Tibial artery (tissue), 4 donors: ENCODE measurements at regions not wholly inside any gene's neighbourhood (a gene's known extent, or its start where the extent isn't known, plus 50 kb on each side); places are given as distances from the start of the nearest gene placed in this dataset.

Experiments used
- DNase-seq, 2 donors: peaks; one replicate each; pipeline ENCODE4 v3.0.0-alpha.2; 2019
- H3K27ac ChIP-seq, 2 donors: fragments of 200-600 bp; sonication (generic) in 1 of 2; 1 replicate in 1 of 2; 2 replicates in 1 of 2; pipeline ENCODE4 v1.5.1; 2018 to 2019; ENCODE audit warnings: mild to moderate bottlenecking in 1 of 2
- H3K27me3 ChIP-seq, 2 donors: fragments of 200-600 bp; sonication (generic) in 1 of 2; one replicate each; pipeline versions ENCODE4 v1.5.1 to v1.6.0; 2016 to 2019
- H3K36me3 ChIP-seq, 3 donors: fragments of 200-600 bp; sonication (generic) in 2 of 3; one replicate each; pipeline ENCODE4 v1.5.1; 2016 to 2019; ENCODE audit warnings: mild to moderate bottlenecking in 2 of 3
- H3K4me1 ChIP-seq, 4 donors: fragments of 200-600 bp; sonication (generic) in 2 of 4; 1 replicate in 3 of 4; 2 replicates in 1 of 4; pipeline ENCODE4 v1.5.1; 2016 to 2019
- H3K4me3 ChIP-seq, 2 donors: fragments of 200-600 bp; sonication (generic) in 1 of 2; 1 replicate in 1 of 2; 2 replicates in 1 of 2; pipeline ENCODE4 v1.5.1; 2018 to 2019; ENCODE audit warnings: mild to moderate bottlenecking in 2 of 2
- H3K9me3 ChIP-seq, 3 donors: fragments of 200-600 bp; sonication (generic) in 1 of 3; one replicate each; pipeline ENCODE4 v1.5.1; 2016 to 2019
- intact Hi-C: fragments of 100-400 bp; cut with DNase I; formaldehyde crosslinking; loops from one replicate; pipeline ENCODE4 v1.15.0; 2023; ENCODE audit warnings: low total_unique reads
- TF ChIP-seq, protein P1 (sequence below), 2 experiments: fragments of 200-600 bp in 1 of 2; fragments of 450-650 bp in 1 of 2; IDR thresholded peaks; one replicate each; pipeline ENCODE4 v1.5.1; 2017 to 2019; ENCODE audit warnings: antibody characterized with exemption in 2 of 2, mild to moderate bottlenecking in 1 of 2, moderate library complexity in 1 of 2

DNA sequence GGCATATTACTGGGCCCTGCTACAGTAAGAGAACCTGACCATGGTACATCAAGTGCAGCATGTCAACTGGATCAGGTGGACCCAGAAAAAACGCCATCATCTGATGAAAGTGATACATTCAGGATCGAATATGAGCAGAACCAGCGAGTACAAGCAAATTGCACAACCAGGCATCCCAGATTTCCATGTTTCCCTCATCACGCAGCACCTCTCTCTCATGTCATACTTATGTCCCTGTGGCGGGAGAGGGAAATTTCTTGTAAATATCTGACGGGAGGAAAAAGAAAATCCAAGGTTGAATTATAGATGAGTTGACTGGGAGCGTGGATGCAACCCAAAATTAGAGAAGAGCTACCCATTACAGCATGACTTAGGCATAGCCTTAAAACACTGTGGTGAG, 608.5 kb upstream of the FAT1 start:
- Histone ChIP-seq H3K36me3 (no peaks in the 10 kb centered on the region), H3K27me3 (no peaks in the 10 kb centered on the region), H3K9me3 (no peaks in the 10 kb centered on the region), H3K27ac (no peak overlapping the region), H3K4me1 (no peaks in the 10 kb centered on the region), H3K4me3 (no peak overlapping the region)
- intact Hi-C loops: no loop called here
- TF ChIP-seq, protein P1, sequence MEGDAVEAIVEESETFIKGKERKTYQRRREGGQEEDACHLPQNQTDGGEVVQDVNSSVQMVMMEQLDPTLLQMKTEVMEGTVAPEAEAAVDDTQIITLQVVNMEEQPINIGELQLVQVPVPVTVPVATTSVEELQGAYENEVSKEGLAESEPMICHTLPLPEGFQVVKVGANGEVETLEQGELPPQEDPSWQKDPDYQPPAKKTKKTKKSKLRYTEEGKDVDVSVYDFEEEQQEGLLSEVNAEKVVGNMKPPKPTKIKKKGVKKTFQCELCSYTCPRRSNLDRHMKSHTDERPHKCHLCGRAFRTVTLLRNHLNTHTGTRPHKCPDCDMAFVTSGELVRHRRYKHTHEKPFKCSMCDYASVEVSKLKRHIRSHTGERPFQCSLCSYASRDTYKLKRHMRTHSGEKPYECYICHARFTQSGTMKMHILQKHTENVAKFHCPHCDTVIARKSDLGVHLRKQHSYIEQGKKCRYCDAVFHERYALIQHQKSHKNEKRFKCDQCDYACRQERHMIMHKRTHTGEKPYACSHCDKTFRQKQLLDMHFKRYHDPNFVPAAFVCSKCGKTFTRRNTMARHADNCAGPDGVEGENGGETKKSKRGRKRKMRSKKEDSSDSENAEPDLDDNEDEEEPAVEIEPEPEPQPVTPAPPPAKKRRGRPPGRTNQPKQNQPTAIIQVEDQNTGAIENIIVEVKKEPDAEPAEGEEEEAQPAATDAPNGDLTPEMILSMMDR (IDR thresholded peaks at IDR 0.05): no peak
- DNase-seq: no peak

DNA sequence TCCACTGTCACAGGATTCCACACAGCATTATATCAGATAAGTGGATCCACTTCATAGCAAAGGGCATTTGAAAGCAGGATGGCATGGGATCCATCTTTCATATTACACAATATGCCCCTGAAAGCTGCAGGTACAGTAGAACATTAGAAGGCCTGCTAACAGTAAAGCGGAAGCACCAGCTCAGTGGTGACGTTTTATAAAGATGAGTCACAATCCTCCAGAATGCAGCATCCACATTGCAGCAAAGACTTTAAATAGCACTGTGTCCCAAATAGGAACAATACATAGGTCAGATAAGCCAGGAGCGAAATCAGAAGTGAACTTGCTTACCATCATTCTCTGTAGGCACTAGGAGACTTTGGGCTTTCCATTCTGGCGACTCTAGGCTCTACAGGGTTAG, 609.5 kb upstream of the FAT1 start:
- Histone ChIP-seq H3K9me3 (no peaks in the 10 kb centered on the region), H3K36me3 (no peaks in the 10 kb centered on the region), H3K4me3 (no peak overlapping the region), H3K27me3 (no peaks in the 10 kb centered on the region), H3K27ac (no peak overlapping the region), H3K4me1 (no peaks in the 10 kb centered on the region)
- TF ChIP-seq, protein P1 (IDR thresholded peaks at IDR 0.05): no peak
- intact Hi-C loops: no loop called here
- no peak for DNase-seq

DNA sequence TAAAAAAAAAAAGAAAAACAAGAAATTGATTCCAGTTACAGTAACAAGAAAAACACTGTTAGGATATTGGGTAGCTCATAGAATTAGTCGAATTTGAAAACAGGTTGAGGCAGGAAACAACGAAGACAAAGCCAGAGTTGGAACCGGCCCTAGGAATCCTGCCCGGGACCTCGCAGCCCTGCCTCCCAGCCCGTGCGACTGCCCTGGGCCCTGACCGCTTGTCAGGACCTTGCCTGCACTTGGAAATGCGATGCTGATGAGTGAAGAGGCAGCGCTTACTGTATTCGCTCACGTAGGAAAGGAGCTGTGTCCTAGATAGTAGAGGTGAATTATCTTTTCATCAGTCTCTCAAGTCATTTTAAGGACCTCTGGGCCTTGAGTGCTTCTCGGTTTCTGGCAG, 611.7 kb upstream of the FAT1 start:
- intact Hi-C loops: no loop called here
- no peak overlapping the region for H3K4me3 ChIP-seq
- no peaks in the 10 kb centered on the region for H3K36me3 ChIP-seq
- H3K27ac ChIP-seq: no peak overlapping the region
- no peak for DNase-seq
- H3K4me1 ChIP-seq: no peaks in the 10 kb centered on the region
- H3K9me3 ChIP-seq: no peaks in the 10 kb centered on the region
- TF ChIP-seq, protein P1 (IDR thresholded peaks at IDR 0.05): no peak
- no peaks in the 10 kb centered on the region for H3K27me3 ChIP-seq

DNA sequence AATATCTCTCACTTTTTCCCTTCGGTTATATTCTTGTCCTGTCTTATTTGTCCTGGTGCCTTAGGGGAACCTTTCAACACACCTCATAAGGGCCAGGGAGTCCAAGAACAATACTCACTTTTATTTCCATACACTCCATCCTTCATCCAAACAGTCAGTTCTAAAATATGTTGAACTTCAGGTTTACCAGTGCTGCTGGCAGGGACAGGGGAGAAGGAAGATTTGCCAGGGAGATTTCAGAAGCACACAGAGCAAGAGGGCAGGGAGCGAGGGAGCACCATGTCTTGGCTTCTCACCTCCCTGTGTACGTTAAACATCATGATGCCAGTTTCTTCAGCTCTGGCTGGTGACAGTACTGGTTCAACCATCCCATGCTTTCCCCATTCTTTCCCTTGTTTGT, 631.1 kb upstream of the FAT1 start:
- intact Hi-C loops: no loop called here
- H3K9me3 ChIP-seq: no peaks in the 10 kb centered on the region
- no peak overlapping the region for H3K27ac ChIP-seq
- no peaks in the 10 kb centered on the region for H3K36me3 ChIP-seq
- TF ChIP-seq, protein P1 (IDR thresholded peaks at IDR 0.05): no peak
- H3K27me3 ChIP-seq: no peaks in the 10 kb centered on the region
- DNase-seq: no peak
- no peak overlapping the region for H3K4me3 ChIP-seq
- no peaks in the 10 kb centered on the region for H3K4me1 ChIP-seq

DNA sequence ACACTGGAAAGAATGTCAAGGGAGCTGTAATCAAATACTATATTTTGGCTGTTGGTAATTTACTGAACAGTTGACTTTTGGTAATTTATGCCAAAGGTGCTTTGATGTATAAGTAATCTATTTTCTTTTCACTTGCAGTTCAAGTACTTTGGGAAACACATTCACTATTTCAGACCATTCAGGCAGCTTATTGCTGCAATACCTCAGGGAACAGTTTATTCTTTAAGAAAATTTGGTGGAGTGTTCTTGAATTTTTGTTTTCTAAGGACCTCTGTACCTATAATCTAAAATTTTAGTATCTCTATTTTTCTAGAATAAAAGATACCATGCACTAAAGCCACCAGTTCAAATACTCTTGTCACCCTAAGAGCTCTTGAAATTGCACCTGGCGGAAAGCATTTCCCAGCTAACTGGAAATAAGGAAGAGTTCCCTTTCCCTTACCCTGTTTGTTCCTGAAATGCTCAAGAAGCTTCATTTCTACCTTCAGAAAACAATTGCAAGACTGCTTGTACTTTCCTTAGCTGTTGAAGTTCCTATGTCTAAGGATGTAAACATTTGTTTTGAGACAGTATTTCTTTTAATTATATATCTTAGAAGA, 633.5 kb upstream of the FAT1 start:
- Histone ChIP-seq H3K4me3 (no peak overlapping the region), H3K27ac (no peak overlapping the region), H3K4me1 (no peaks in the 10 kb centered on the region), H3K36me3 (no peaks in the 10 kb centered on the region), H3K9me3 (no peaks in the 10 kb centered on the region), H3K27me3 (no peaks in the 10 kb centered on the region)
- DNase-seq: no peak
- intact Hi-C loops: no loop called here
- TF ChIP-seq, protein P1 (IDR thresholded peaks at IDR 0.05): no peak

DNA sequence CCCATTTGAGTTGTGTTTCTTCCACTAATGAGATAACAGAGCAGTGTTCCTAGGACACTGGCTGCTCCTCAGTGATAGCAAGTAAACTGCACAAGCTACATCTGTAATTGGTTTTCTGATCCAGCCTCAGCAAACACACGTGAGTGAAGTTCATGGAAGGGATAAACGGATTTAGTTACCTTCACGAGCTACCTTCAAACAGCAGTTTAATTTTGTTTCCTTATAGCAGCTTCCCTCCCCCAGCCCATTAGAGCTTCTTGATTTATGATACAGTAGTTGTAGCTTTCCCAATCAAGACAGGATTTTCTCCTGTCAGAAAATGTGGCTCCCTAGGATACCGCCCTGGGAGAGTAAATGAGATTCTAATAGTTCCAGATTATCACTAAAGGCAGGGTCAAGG, 634.2 kb upstream of the FAT1 start:
- H3K9me3 ChIP-seq: no peaks in the 10 kb centered on the region
- intact Hi-C loops: no loop called here
- no peak for DNase-seq
- TF ChIP-seq, protein P1 (IDR thresholded peaks at IDR 0.05): no peak
- H3K36me3 ChIP-seq: no peaks in the 10 kb centered on the region
- H3K27ac ChIP-seq: no peak overlapping the region
- H3K4me3 ChIP-seq: no peak overlapping the region
- H3K4me1 ChIP-seq: no peaks in the 10 kb centered on the region
- H3K27me3 ChIP-seq: no peaks in the 10 kb centered on the region
